HCT116 (cell line): ENCODE measurements at regions not wholly inside any gene's neighbourhood (a gene's known extent, or its start where the extent isn't known, plus 50 kb on each side); places are given as distances from the start of the nearest gene placed in this dataset.

Source experiments
- ATAC-seq: fragments of 200-7000 bp; cut with Tn5 transposase; 2 replicates; pipeline ENCODE4 v1.9.1; 2020; ENCODE audit warnings: mild to moderate bottlenecking, moderate library complexity
- BruUV-seq: library from RNA; stranded (reverse); fragments of 400-500 nt; replicated peaks from 2 replicates; lab custom pipeline; 2021; lab: Mats Ljungman, UMichigan
- CTCF ChIA-PET: fragments of 300-600 bp; sonication (Branson Sonifier 250); formaldehyde crosslinking; loops from one replicate; lab custom pipeline; 2021; ENCODE audit warnings: antibody characterized with exemption; lab: Charles Lee
- POLR2A ChIA-PET: fragments of 300-600, 350-600 bp; sonication (Branson Sonifier 250); formaldehyde crosslinking; loops from one replicate; lab custom pipeline; 2021; ENCODE audit warnings: antibody characterized with exemption; lab: Charles Lee
- RAD21 ChIA-PET, 2 experiments: fragments of 300-600 bp; sonication (Branson Sonifier 250); formaldehyde crosslinking; loops; one replicate each; lab custom pipeline; 2023; ENCODE audit warnings: low total read pairs in 2 of 2; ENCODE audit not compliant: uncharacterized antibody in 2 of 2, unreplicated experiment in 2 of 2, low non-redundant PET in 1 of 2; lab: Charles Lee
- DNase-seq: peaks from one replicate; pipeline ENCODE4 v3.0.0-alpha.2; 2010; ENCODE audit warnings: low read depth, low spot score
- H2AFZ ChIP-seq: fragments of 200-600 bp; shearing (Covaris generic), sonication (generic); 2 replicates; pipeline ENCODE4 v1.6.1; 2017; ENCODE audit warnings: low read depth, mixed run types, mixed read lengths, antibody characterized with exemption, low read length; ENCODE audit not compliant: poor library complexity, severe bottlenecking
- H3K27ac ChIP-seq: 2 replicates; pipeline ENCODE4 v1.5.1; 2012; ENCODE audit warnings: low read depth, low read length
- H3K27me3 ChIP-seq: fragments of 200-600 bp; sonication (generic); 2 replicates; pipeline ENCODE4 v1.6.1; 2016; ENCODE audit warnings: mixed run types, low read length, mixed read lengths; ENCODE audit not compliant: insufficient read depth
- H3K36me3 ChIP-seq, 2 experiments: fragments of 200-500 bp in 1 of 2; fragments of 200-600 bp in 1 of 2; sonication (Bioruptor generic) in 1 of 2; sonication (generic) in 1 of 2; 2 replicates each; pipeline versions ENCODE4 v1.5.1 to v1.6.1; 2014 to 2016; ENCODE audit warnings: low read length in 2 of 2, inconsistent platforms in 1 of 2, mixed read lengths in 1 of 2, mixed run types in 1 of 2; ENCODE audit not compliant: insufficient read depth in 2 of 2, control insufficient read depth in 1 of 2
- H3K4me1 ChIP-seq, 2 experiments: fragments of 200-600 bp in 1 of 2; sonication (generic) in 1 of 2; 2 replicates each; pipeline versions ENCODE4 v1.5.1 to v1.6.1; 2012 to 2017; ENCODE audit warnings: low read length in 2 of 2, inconsistent platforms in 1 of 2, mild to moderate bottlenecking in 1 of 2, mixed read lengths in 1 of 2, mixed run types in 1 of 2, moderate library complexity in 1 of 2; ENCODE audit not compliant: insufficient read depth in 2 of 2, control insufficient read depth in 1 of 2
- H3K4me2 ChIP-seq: fragments of 200-600 bp; sonication (generic); 2 replicates; pipeline ENCODE4 v1.6.1; 2017; ENCODE audit warnings: mixed run types, low read length, mixed read lengths
- H3K4me3 ChIP-seq, 2 experiments: fragments of 200-600 bp in 1 of 2; sonication (generic) in 1 of 2; replicated peaks in 1 of 2; 2 replicates each; pipeline ENCODE4 v1.5.1; 2011 to 2016; ENCODE audit warnings: low read length in 2 of 2, control low read depth in 1 of 2, low read depth in 1 of 2, mild to moderate bottlenecking in 1 of 2, mixed read lengths in 1 of 2, mixed run types in 1 of 2
- H3K79me2 ChIP-seq: fragments of 200-600 bp; sonication (generic); 2 replicates; pipeline ENCODE4 v1.6.1; 2017; ENCODE audit warnings: mild to moderate bottlenecking, mixed run types, low read length, moderate library complexity, mixed read lengths; ENCODE audit not compliant: insufficient read depth
- H3K9ac ChIP-seq: fragments of 200-600 bp; sonication (generic); 2 replicates; pipeline ENCODE4 v1.6.1; 2016; ENCODE audit warnings: low read length, mixed read lengths
- H3K9me2 ChIP-seq: fragments of 200-600 bp; sonication (generic), shearing (Covaris generic); 2 replicates; pipeline ENCODE4 v1.6.1; 2017; ENCODE audit warnings: mixed run types, mild to moderate bottlenecking, moderate library complexity; ENCODE audit not compliant: insufficient read depth
- H3K9me3 ChIP-seq, 2 experiments: fragments of 200-500 bp in 1 of 2; fragments of 200-600 bp in 1 of 2; sonication (Bioruptor generic) in 1 of 2; sonication (generic) in 1 of 2; 2 replicates each; pipeline ENCODE4 v1.6.1; 2014 to 2017; ENCODE audit warnings: low read length in 2 of 2, mixed read lengths in 2 of 2, inconsistent platforms in 1 of 2, low read depth in 1 of 2, mild to moderate bottlenecking in 1 of 2, mixed run types in 1 of 2, moderate library complexity in 1 of 2; ENCODE audit not compliant: control insufficient read depth in 1 of 2, insufficient read depth in 1 of 2
- H4K20me1 ChIP-seq: fragments of 200-600 bp; sonication (generic), shearing (Covaris generic); 2 replicates; pipeline ENCODE4 v1.6.1; 2017; ENCODE audit warnings: mixed run types, mild to moderate bottlenecking, moderate library complexity; ENCODE audit not compliant: insufficient read depth
- CTCF ChIP-seq, 3 experiments: fragments of 200-600 bp in 1 of 3; sonication (generic) in 1 of 3; IDR thresholded peaks in 2 of 3; conservative IDR thresholded peaks in 1 of 3; 2 replicates each; pipeline ENCODE4 v1.5.1; 2012 to 2017; ENCODE audit warnings: low read depth in 2 of 3, low read length in 2 of 3, antibody characterized with exemption in 1 of 3, borderline replicate concordance in 1 of 3, control low read depth in 1 of 3, mild to moderate bottlenecking in 1 of 3, mixed read lengths in 1 of 3, mixed run types in 1 of 3, moderate library complexity in 1 of 3; ENCODE audit not compliant: insufficient read depth in 1 of 3
- POLR2A ChIP-seq: IDR thresholded peaks from 2 replicates; pipeline ENCODE4 v1.7.0; 2011; ENCODE audit warnings: borderline replicate concordance; ENCODE audit not compliant: insufficient read depth, insufficient read length; ENCODE audit errors: extremely low read depth
- POLR2AphosphoS5 ChIP-seq: IDR thresholded peaks from 2 replicates; pipeline ENCODE4 v1.6.1; 2011; ENCODE audit warnings: mild to moderate bottlenecking, low read depth, low read length, moderate library complexity
- REST ChIP-seq: IDR thresholded peaks from 2 replicates; pipeline ENCODE4 v1.6.1; 2012; ENCODE audit warnings: low read depth
- SRF ChIP-seq: IDR thresholded peaks from 2 replicates; pipeline ENCODE4 v1.6.1; 2012; ENCODE audit warnings: low read depth
- ZNF274 ChIP-seq: fragments of 200-500 bp; sonication (Bioruptor generic); IDR thresholded peaks from 2 replicates; pipeline ENCODE4 v1.6.1; 2014; ENCODE audit warnings: mild to moderate bottlenecking, low read depth, low read length, inconsistent platforms
- intact Hi-C: fragments of 100-400 bp; cut with micrococcal nuclease; formaldehyde crosslinking; loops from 2 replicates; pipeline ENCODE4 v1.10.0; 2022

- Histone ChIP-seq H4K20me1 (no peaks in the 10 kb centered on the region), H3K79me2 (no peaks in the 10 kb centered on the region), H3K4me3 (no peak overlapping the region), H3K9me2 (no peaks in the 10 kb centered on the region), H2AFZ (no peak overlapping the region), H3K4me2 (no peak overlapping the region), H3K27me3 (no peaks in the 10 kb centered on the region), H3K27ac (no peak overlapping the region), H3K4me1 (no peaks in the 10 kb centered on the region), H3K36me3 (no peaks in the 10 kb centered on the region), H3K9me3 (no peaks in the 10 kb centered on the region), H3K9ac (no peak overlapping the region)
- no peak for TF ChIP-seq REST
- TF ChIP-seq ZNF274, result no peak
- no peak for TF ChIP-seq POLR2AphosphoS5
- TF ChIP-seq SRF, result no peak
- TF ChIP-seq POLR2A, result no peak
- TF ChIP-seq CTCF (IDR thresholded peaks at IDR 0.05 in 2 of 3, conservative IDR thresholded peaks at IDR 0.05 in 1 of 3; ENCODE audit: borderline replicate concordance in 1 of 3, insufficient read depth in 1 of 3, low read depth in 2 of 3, low read length in 2 of 3), result no peak
- BruUV-seq, result no TSS peak
- RAD21 ChIA-PET, result no interaction called here
- DNase-seq (no peak), ATAC-seq (no peak)
- POLR2A ChIA-PET, result no interaction called here
- intact Hi-C loops, result no loop called here
- CTCF ChIA-PET, result no interaction called here
Observed at GRCh38 chrX:7307720-7308119, 159.8 kb upstream of the PUDP start.
